ENCODE measurements at regions not wholly inside any gene's neighbourhood (a gene's known extent, or its start where the extent isn't known, plus 50 kb on each side); places are given as distances from the start of the nearest gene placed in this dataset.

GRCh38 chr9:126233175-126233574 is 93.5 kb upstream of the MVB12B start:
- TF ChIP-seq CTCF (IDR thresholded peaks at IDR 0.05), result no peak
- no peak for TF ChIP-seq POLR2A (IDR thresholded peaks at IDR 0.05)
- WGBS, 4 donors, result 86 to 89% (median 88%) methylated on average over 9 of the region's 9 CpGs
- intact Hi-C loops (cut with DNase I), result no loop called here
- no peaks in the 10 kb centered on the region for H3K27me3 ChIP-seq
- DNase-seq, result no peak
- H3K9me3 ChIP-seq (replicated peaks in 1 of 3), result no peaks in the 10 kb centered on the region
- no peaks in the 10 kb centered on the region for H3K4me1 ChIP-seq (replicated peaks in 1 of 2)
- no peak overlapping the region for H3K4me3 ChIP-seq
- H3K36me3 ChIP-seq (replicated peaks in 1 of 2), result no peaks in the 10 kb centered on the region
- H3K27ac ChIP-seq, result no peak overlapping the region

GRCh38 chr9:126233913-126234525 is 92.6 kb upstream of the MVB12B start:
- no peaks in the 10 kb centered on the region for H3K27me3 ChIP-seq
- H3K36me3 ChIP-seq (replicated peaks in 1 of 2), result no peaks in the 10 kb centered on the region
- intact Hi-C loops (cut with DNase I), result no loop called here
- H3K9me3 ChIP-seq (replicated peaks in 1 of 3), result no peaks in the 10 kb centered on the region
- DNase-seq, result no peak
- no peak overlapping the region for H3K27ac ChIP-seq
- H3K4me1 ChIP-seq (replicated peaks in 1 of 2), result no peaks in the 10 kb centered on the region
- TF ChIP-seq CTCF (IDR thresholded peaks at IDR 0.05) (no peak), POLR2A (IDR thresholded peaks at IDR 0.05) (no peak)
- WGBS, 4 donors, result 85 to 92% (median 90%) methylated on average over 14 to 21 of the region's 21 CpGs
- H3K4me3 ChIP-seq, result no peak overlapping the region

GRCh38 chr9:126234681-126235335 is 91.8 kb upstream of the MVB12B start:
- no peak overlapping the region for H3K27ac ChIP-seq
- intact Hi-C loops (cut with DNase I), result no loop called here
- H3K9me3 ChIP-seq (replicated peaks in 1 of 3), result no peaks in the 10 kb centered on the region
- no peaks in the 10 kb centered on the region for H3K36me3 ChIP-seq (replicated peaks in 1 of 2)
- H3K4me3 ChIP-seq, result no peak overlapping the region
- H3K27me3 ChIP-seq, result no peaks in the 10 kb centered on the region
- DNase-seq, result no peak
- no peaks in the 10 kb centered on the region for H3K4me1 ChIP-seq (replicated peaks in 1 of 2)
- TF ChIP-seq CTCF (IDR thresholded peaks at IDR 0.05) (no peak), POLR2A (IDR thresholded peaks at IDR 0.05) (no peak)
- WGBS, 4 donors, result 79 to 94% (median 81%) methylated on average over 6 to 8 of the region's 8 CpGs

- Histone ChIP-seq H3K9me3 (replicated peaks in 1 of 3) (no peaks in the 10 kb centered on the region), H3K4me1 (replicated peaks in 1 of 2) (no peaks in the 10 kb centered on the region), H3K4me3 (no peak overlapping the region), H3K27ac (no peak overlapping the region), H3K27me3 (no peaks in the 10 kb centered on the region), H3K36me3 (replicated peaks in 1 of 2) (no peaks in the 10 kb centered on the region)
- DNase-seq, result no peak
- WGBS, 4 donors, result 83 to 88% (median 87%) methylated on average over 41 to 49 of the region's 49 CpGs
- TF ChIP-seq CTCF (IDR thresholded peaks at IDR 0.05), result no peak
- intact Hi-C loops (cut with DNase I), result no loop called here
These were observed 91.0 kb upstream of the MVB12B start for GRCh38 chr9:126235336-126236243.
